H1 (cell line): ENCODE measurements at regions not wholly inside any gene's neighbourhood (a gene's known extent, or its start where the extent isn't known, plus 50 kb on each side); places are given as distances from the start of the nearest gene placed in this dataset.
"Not testable (repeated sequence)": the region's sequence is repeated elsewhere in the genome, so short reads cannot be mapped to it uniquely, and the experiment has no call there.

Experiments
- CHD1 ChIP-seq: IDR thresholded peaks from 2 replicates; pipeline ENCODE4 v1.6.1; 2012; ENCODE audit warnings: low read depth, low read length, improper control_type of control experiment
- USF2 ChIP-seq: IDR thresholded peaks from 2 replicates; pipeline ENCODE4 v1.6.1; 2011; ENCODE audit warnings: low read length, improper control_type of control experiment

DNA sequence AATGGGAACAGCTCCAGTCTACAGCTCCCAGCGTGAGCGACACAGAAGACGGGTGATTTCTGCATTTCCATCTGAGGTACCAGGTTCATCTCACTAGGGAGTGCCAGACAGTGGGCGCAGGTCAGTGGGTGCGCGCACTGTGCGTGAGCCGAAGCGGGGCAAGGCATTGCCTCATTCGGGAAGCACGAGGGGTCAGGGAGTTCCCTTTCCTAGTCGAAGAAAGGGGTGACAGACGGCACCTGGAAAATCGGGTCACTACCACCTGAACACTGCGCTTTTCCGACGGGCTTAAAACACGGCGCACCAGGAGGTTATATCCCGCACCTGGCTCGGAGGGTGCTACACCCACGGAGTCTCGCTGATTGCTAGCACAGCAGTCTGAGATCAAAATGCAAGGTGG, 390.3 kb downstream of the GLUD2 start:
- not testable (repeated sequence) for TF ChIP-seq CHD1, USF2
